SH-SY5Y (cell line): ENCODE measurements at regions not wholly inside any gene's neighbourhood (a gene's known extent, or its start where the extent isn't known, plus 50 kb on each side); places are given as distances from the start of the nearest gene placed in this dataset.

Source experiments
- GATA2 ChIP-seq: IDR thresholded peaks from 2 replicates; pipeline ENCODE4 v1.6.1; 2011; ENCODE audit warnings: mild to moderate bottlenecking, low read depth, low read length
- GATA3 ChIP-seq: IDR thresholded peaks from 2 replicates; pipeline ENCODE4 v1.6.1; 2011; ENCODE audit warnings: low read depth, mild to moderate bottlenecking, low read length, moderate library complexity

DNA sequence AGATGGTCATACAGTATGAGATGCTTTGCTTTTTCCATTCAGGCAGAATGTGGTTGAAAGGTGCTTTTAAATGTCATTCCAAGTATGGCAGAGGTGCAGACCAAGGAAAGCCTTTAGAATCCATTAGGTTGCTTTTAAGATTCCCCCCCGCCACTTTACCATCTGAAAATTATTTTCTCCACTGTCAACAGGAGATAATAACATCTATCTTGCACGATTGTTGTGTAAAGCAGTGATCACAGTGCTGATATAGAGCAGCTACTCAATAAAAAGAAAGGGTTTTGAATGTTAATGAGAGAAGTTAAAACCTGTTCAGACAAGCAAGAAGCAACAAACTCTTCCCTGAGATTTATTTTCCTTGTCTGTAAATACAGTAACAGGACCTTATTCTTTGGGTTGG lies 372.5 kb upstream of the GCFC2 start:
- TF ChIP-seq GATA2 (no peak), GATA3 (no peak)
